Hindlimb muscle (tissue), 1 donor: ENCODE measurements at regions not wholly inside any gene's neighbourhood (a gene's known extent, or its start where the extent isn't known, plus 50 kb on each side); places are given as distances from the start of the nearest gene placed in this dataset.

ENCODE experiments used
- DNase-seq: peaks from one replicate; pipeline ENCODE4 v3.0.0-alpha.2; 2013

DNA sequence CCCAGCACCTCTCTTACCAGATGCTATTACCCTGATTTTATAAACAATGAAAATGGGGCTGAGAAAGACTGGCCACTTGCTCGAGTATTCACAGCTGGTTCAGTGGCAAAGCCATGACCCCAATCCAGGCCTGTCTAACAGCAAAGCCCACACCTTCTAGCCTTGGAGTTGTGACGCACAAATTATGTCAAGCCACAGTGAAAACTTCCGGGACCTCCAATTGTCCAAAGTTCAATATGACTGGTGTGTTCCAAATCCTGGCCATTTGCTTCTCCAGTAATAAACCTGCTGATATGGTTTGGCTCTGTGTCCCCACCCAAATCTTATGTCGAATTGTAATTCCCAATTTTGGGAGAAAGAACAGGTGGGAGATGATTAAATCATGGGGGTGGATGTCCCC lies 64.7 kb upstream of the RIOK3 start:
- DNase-seq = no peak

DNA sequence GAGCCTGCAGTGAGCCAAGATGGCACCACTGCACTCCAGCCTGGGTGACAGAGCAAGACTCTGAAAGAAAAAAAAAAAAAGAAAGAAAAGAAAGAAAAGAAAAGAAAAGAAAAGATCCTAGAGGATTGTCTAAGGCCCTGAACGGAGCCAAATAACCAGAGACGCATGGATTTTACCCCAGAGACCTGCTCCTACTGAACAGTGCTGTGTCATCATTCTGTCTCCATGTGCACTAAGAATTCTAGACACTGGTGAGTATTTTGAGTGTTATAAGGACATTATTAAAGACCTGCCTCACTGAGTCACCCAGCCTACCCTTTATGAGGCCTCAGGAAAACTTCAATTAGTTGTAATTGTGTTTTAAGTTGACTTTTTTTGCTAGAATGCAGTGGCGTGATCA lies 61.9 kb upstream of the RIOK3 start:
- no peak for DNase-seq

DNA sequence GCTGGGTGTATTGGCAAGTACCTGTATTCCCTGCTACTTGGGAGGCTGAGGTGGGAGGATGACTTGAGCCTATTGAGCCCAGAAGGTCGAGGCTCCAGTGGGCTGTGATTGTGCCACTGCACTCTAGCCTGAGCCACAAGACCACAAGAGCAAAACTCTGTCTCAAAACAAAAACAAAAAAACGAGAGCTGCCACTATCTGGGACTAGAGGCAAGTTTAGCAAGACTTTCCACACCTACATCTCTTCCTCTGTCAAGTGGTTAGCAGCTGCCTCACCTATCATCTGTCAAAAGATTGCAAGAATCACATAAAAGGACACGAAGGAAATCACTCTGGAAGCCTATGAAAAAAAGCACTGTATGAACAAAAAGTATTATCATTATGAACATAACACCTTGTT lies 55.2 kb upstream of the RIOK3 start:
- no peak for DNase-seq

DNA sequence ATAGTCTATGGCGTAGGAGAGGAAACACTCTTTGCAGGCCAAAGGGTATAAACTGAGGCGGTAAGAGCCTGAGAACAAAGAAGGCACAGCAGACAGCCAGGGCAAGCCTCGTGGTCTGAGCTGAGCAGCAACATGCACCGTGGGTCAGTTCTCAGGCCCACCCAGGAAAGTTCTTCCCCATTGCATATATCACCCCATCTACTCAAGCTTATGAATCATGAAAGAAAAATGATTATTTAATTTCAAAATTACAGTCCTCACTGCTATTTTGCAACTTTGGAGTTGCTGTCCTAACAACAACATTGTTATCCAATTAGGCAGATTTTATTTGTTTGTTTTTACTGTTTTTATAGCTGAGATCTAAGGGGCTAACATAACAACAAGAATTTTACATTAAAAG lies 54.7 kb upstream of the RIOK3 start:
- no peak for DNase-seq

DNA sequence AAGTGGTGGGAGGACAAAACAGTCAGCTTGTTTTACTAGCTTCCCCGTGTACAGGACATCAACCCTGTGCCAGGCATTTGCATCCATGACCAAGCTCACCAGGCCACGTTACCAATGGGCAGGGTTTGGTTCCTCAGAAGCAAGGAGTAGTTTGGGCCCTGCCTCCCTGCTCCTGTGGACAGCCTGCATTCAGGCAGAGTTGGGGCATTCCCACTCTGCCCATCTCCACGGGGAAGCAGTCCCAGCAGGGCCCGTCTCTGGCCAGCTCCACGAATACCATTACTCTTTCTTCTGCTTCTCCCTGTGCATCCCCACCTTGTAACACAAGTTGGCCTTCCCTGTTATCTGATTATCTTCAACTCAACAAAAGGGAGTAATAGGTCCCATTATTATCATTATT lies 54.0 kb upstream of the RIOK3 start:
- no peak for DNase-seq

DNA sequence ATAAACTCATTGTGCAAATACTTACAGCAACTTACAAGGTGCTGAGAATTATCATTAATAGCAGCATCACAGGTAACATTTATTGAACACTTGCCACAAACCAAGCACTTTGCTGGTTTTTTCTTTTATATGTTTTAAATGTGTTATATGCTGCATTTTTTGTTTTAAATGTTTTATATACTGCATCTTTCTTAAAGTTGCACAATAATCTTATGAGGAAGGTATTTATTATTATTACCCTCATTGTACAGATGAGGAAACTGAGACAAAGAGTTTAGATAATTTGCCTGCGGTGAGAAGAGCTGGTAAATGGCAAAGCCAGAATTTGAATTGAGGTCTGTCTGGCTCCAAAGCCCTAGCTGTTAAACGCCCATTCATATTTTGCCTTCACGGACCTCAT lies 52.2 kb upstream of the RIOK3 start:
- no peak for DNase-seq

DNA sequence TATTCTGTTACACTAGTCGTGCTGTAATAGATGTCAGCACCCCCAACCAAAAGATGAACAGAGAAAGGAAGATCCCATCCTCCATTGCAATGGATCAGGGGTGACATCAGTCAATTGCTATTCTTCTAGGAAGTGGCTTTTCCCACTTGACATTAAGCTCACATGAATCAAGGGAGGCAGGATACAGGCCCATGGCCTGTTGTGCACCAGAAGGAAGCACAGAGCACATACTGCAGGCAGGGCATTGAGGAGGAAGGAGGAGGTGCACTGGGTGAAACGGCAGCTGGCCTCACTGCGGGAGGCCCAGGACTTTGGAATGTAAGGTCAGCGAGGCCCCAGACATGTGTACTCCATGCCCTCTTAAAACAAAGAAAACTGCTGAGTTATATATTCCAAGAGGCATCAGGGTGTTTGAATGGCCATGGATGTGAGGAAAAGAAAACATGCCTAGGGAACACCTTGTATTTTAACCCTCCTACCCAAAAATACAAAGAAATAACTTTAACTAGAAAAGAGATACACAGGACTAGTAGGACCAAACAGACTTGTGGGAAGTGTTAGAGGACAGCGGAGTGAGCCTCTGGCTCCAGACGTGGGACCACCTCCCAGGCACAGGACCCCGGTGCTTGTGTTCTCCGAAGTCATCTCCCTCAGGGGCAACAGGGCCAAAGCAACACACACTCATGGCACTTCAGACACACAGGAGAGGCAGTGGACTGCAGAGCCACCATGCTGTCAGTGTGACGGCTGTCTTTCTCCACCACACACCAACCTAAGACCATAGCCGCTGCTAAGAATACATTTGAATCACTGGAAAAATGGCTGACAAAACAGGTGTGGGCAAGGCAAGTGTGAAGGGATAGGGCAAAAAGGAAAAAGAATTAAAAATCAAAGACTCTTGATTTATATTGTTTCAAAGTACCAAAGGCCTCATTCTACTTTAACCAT lies 51.4 kb upstream of the RIOK3 start:
- DNase-seq = no peak
